HCEC 1CT (cell line): ENCODE measurements at regions not wholly inside any gene's neighbourhood (a gene's known extent, or its start where the extent isn't known, plus 50 kb on each side); places are given as distances from the start of the nearest gene placed in this dataset.
A peak's percentile ranks its signal among the peaks of the same experiment; 100 is the strongest.
"Not testable (repeated sequence)": the region's sequence is repeated elsewhere in the genome, so short reads cannot be mapped to it uniquely, and the experiment has no call there.

ENCODE experiments used
- DNase-seq: peaks from one replicate; pipeline ENCODE4 v3.0.0-alpha.2; 2017

- DNase-seq = not testable (repeated sequence)
These were observed 175.9 kb downstream of the OTOP1 start for GRCh38 chr4:4050781-4051180.

GRCh38 chr4:4052933-4053332 is 173.8 kb downstream of the OTOP1 start:
- DNase-seq = peak; percentile 1

GRCh38 chr4:4057226-4057625 is 169.5 kb downstream of the OTOP1 start:
- not testable (repeated sequence) for DNase-seq

GRCh38 chr4:4084171-4084570 is 142.6 kb downstream of the OTOP1 start:
- DNase-seq = not testable (repeated sequence)

GRCh38 chr4:4089716-4090419 is 136.9 kb downstream of the OTOP1 start:
- not testable (repeated sequence) for DNase-seq

GRCh38 chr4:4090720-4091119 is 136.0 kb downstream of the OTOP1 start:
- not testable (repeated sequence) for DNase-seq

- not testable (repeated sequence) for DNase-seq
These were observed 134.6 kb downstream of the OTOP1 start for GRCh38 chr4:4092159-4092558.

- DNase-seq = not testable (repeated sequence)
These were observed 127.1 kb downstream of the OTOP1 start for GRCh38 chr4:4099610-4100009.

- not testable (repeated sequence) for DNase-seq
These were observed 119.8 kb downstream of the OTOP1 start for GRCh38 chr4:4106923-4107322.

- DNase-seq = not testable (repeated sequence)
These were observed 119.2 kb downstream of the OTOP1 start for GRCh38 chr4:4107411-4108107.

- DNase-seq = not testable (repeated sequence)
These were observed 111.3 kb downstream of the OTOP1 start for GRCh38 chr4:4115381-4115780.

GRCh38 chr4:4116901-4117300 is 109.8 kb downstream of the OTOP1 start:
- not testable (repeated sequence) for DNase-seq

- DNase-seq = not testable (repeated sequence)
These were observed 92.4 kb downstream of the OTOP1 start for GRCh38 chr4:4134368-4134767.

- DNase-seq = not testable (repeated sequence)
These were observed 90.1 kb downstream of the OTOP1 start for GRCh38 chr4:4136621-4137020.
